ENCODE measurements at regions not wholly inside any gene's neighbourhood (a gene's known extent, or its start where the extent isn't known, plus 50 kb on each side); places are given as distances from the start of the nearest gene placed in this dataset.

- no peak for TF ChIP-seq POLR2AphosphoS5 (IDR thresholded peaks at IDR 0.05; ENCODE audit: borderline replicate concordance, low read depth, low read length)
- no peak for TF ChIP-seq EZH2 (IDR thresholded peaks at IDR 0.05)
- TF ChIP-seq FOXP2 (optimal IDR thresholded peaks at IDR 0.05; ENCODE audit: control extremely low read depth, extremely low read length, insufficient read depth), result no peak
Observed at GRCh38 chr3:16028604-16029003, 145.9 kb upstream of the GALNT15 start.

All from SK-N-MC (cell line).